SH-SY5Y (cell line): ENCODE measurements at regions not wholly inside any gene's neighbourhood (a gene's known extent, or its start where the extent isn't known, plus 50 kb on each side); places are given as distances from the start of the nearest gene placed in this dataset.

Source experiments
- GATA2 ChIP-seq: IDR thresholded peaks from 2 replicates; pipeline ENCODE4 v1.6.1; 2011; ENCODE audit warnings: mild to moderate bottlenecking, low read depth, low read length
- GATA3 ChIP-seq: IDR thresholded peaks from 2 replicates; pipeline ENCODE4 v1.6.1; 2011; ENCODE audit warnings: low read depth, mild to moderate bottlenecking, low read length, moderate library complexity

DNA sequence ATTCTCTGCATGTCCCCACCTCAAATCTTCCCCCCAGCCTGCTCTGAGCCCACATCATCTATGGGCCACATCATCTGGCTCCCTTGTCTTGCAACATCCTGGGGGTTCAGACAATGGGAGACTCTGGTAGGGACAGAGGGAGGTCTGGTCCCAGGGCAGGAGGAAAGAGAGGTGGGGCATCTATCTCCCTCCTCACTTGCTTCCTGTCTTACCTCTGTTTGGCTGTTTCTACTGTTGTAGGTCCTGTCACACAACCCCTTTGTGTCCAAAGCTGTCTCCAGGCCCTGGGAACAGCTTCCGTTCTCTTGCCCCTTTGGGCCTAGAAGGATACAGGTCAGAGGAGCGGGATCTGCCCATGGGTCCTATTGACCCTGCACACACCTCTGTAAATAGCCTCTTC lies 227.2 kb downstream of the NSG2 start:
- TF ChIP-seq GATA2 (no peak), GATA3 (no peak)
